K562 (cell line): ENCODE measurements at regions not wholly inside any gene's neighbourhood (a gene's known extent, or its start where the extent isn't known, plus 50 kb on each side); places are given as distances from the start of the nearest gene placed in this dataset.
A peak's percentile ranks its signal among the peaks of the same experiment; 100 is the strongest.

Experiments used
- ATAC-seq: fragments of 200-7000 bp; cut with Tn5 transposase; 3 replicates; pipeline ENCODE4 v1.9.1; 2020; ENCODE audit warnings: moderate library complexity
- BruUV-seq: library from RNA; stranded (reverse); fragments of 400-500 nt; replicated peaks from 2 replicates; lab custom pipeline; 2021; lab: Mats Ljungman, UMichigan
- CTCF ChIA-PET: fragments of 300-600 bp; formaldehyde crosslinking; extraction: SDS; loops from one replicate; lab custom pipeline; 2021; ENCODE audit warnings: low intra/inter-chr PET ratio; lab: Yijun Ruan, JAX
- POLR2A ChIA-PET: fragments of 300-600, 350-650 bp; sonication (Branson Sonifier 250); formaldehyde crosslinking; extraction: SDS; loops from one replicate; lab custom pipeline; 2021; ENCODE audit warnings: antibody characterized with exemption, inconsistent platforms; lab: Yijun Ruan, JAX
- DNase-seq, 4 experiments: peaks; one replicate each; pipeline versions ENCODE4 v3.0.0 to v3.0.0-alpha.2; 2011 to 2018; ENCODE audit warnings: low spot score in 3 of 4, mixed read lengths in 3 of 4; ENCODE audit errors: extremely low read depth in 1 of 4
- FAIRE-seq: peaks from 2 replicates; lab custom pipeline; 2011; peaks lifted over from hg19 to GRCh38; lab: Jason Lieb, UNC
- H2AFZ ChIP-seq: 2 replicates; pipeline ENCODE4 v1.6.0; 2011; ENCODE audit warnings: low read depth, low read length, control low read depth, inconsistent platforms
- H3K27ac ChIP-seq: fragments of 200-600 bp; 3 replicates; pipeline ENCODE4 v1.8.0; 2011; ENCODE audit warnings: low read depth, mild to moderate bottlenecking, control low read depth, inconsistent platforms, low read length, moderate library complexity, mixed read lengths; ENCODE audit errors: extremely low read depth
- H3K27me3 ChIP-seq, 2 experiments: fragments of 300-600 bp in 1 of 2; 2 replicates in 1 of 2; 3 replicates in 1 of 2; pipeline versions ENCODE4 v1.6.0 to v1.8.0; 2011; ENCODE audit warnings: inconsistent platforms in 2 of 2, low read length in 2 of 2, mild to moderate bottlenecking in 1 of 2, mixed read lengths in 1 of 2, moderate library complexity in 1 of 2; ENCODE audit not compliant: control insufficient read depth in 2 of 2, insufficient read depth in 2 of 2
- H3K36me3 ChIP-seq: fragments of 300-600 bp; 3 replicates; pipeline ENCODE4 v1.8.0; 2011; ENCODE audit warnings: mild to moderate bottlenecking, low read length, inconsistent platforms; ENCODE audit not compliant: control insufficient read depth, insufficient read depth
- H3K4me1 ChIP-seq, 2 experiments: fragments of 200-600 bp in 1 of 2; replicated peaks in 1 of 2; 2 replicates in 1 of 2; 3 replicates in 1 of 2; pipeline versions ENCODE4 v1.5.1 to v1.8.0; 2011; ENCODE audit warnings: inconsistent platforms in 2 of 2, low read length in 2 of 2, mild to moderate bottlenecking in 1 of 2, mixed read lengths in 1 of 2, moderate library complexity in 1 of 2; ENCODE audit not compliant: control insufficient read depth in 2 of 2, insufficient read depth in 2 of 2
- H3K4me2 ChIP-seq: 2 replicates; pipeline ENCODE4 v1.6.1; 2011; ENCODE audit warnings: low read length, control low read depth, inconsistent platforms, mixed read lengths; ENCODE audit not compliant: insufficient read depth
- H3K4me3 ChIP-seq: fragments of 200-600 bp; sonication (generic), shearing (Covaris generic); 2 replicates; pipeline ENCODE4 v1.5.1; 2016; ENCODE audit warnings: control low read depth, inconsistent platforms
- H3K79me2 ChIP-seq: fragments of 200-600 bp; 3 replicates; pipeline ENCODE4 v1.8.0; 2011; ENCODE audit warnings: low read length, inconsistent platforms; ENCODE audit not compliant: control insufficient read depth, insufficient read depth
- H3K9ac ChIP-seq, 2 experiments: 2 replicates each; pipeline versions ENCODE4 v1.6.0 to v1.6.1; 2011; ENCODE audit warnings: low read depth in 2 of 2, low read length in 2 of 2, control low read depth in 1 of 2, inconsistent platforms in 1 of 2, mild to moderate bottlenecking in 1 of 2, mixed read lengths in 1 of 2; ENCODE audit not compliant: insufficient read depth in 1 of 2
- H3K9me1 ChIP-seq: one replicate; pipeline ENCODE4 v1.6.0; 2011; ENCODE audit warnings: inconsistent platforms, mild to moderate bottlenecking, low read length, moderate library complexity; ENCODE audit not compliant: control insufficient read depth, insufficient read depth
- H3K9me3 ChIP-seq: replicated peaks from 2 replicates; pipeline ENCODE4 v1.5.1; 2011; ENCODE audit warnings: low read depth, low read length, inconsistent platforms; ENCODE audit not compliant: control insufficient read depth, insufficient read depth
- H4K20me1 ChIP-seq: replicated peaks from 2 replicates; pipeline ENCODE4 v1.6.1; 2011; ENCODE audit warnings: low read length, inconsistent platforms, mixed read lengths; ENCODE audit not compliant: control insufficient read depth, insufficient read depth
- BRD9 ChIP-seq: fragments of 450-650 bp; IDR thresholded peaks from 2 replicates; pipeline ENCODE4 v1.6.1; 2018; ENCODE audit warnings: low read depth; ENCODE audit not compliant: partially characterized antibody
- GABPA ChIP-seq: fragments of 200-800 bp; sonication (Bioruptor generic); conservative IDR thresholded peaks from 2 replicates; pipeline ENCODE4 v1.6.1; 2016; ENCODE audit warnings: low read depth, missing genetic modification characterization, missing compliant biosample characterization
- HDAC1 ChIP-seq, 2 experiments: fragments of 450-650 bp; IDR thresholded peaks; 2 replicates each; pipeline ENCODE4 v1.6.1; 2016 to 2017; ENCODE audit warnings: inconsistent platforms in 1 of 2, mild to moderate bottlenecking in 1 of 2, moderate library complexity in 1 of 2
- NFIX ChIP-seq: fragments of 250-450 bp; sonication (Bioruptor Pico); IDR thresholded peaks from 2 replicates; pipeline ENCODE4 v1.4.0; 2020; ENCODE audit warnings: low read depth, mild to moderate bottlenecking, moderate library complexity
- NR4A1 ChIP-seq, 2 experiments: fragments of 250-450 bp in 1 of 2; fragments of 450-650 bp in 1 of 2; sonication (Bioruptor Pico) in 1 of 2; IDR thresholded peaks; 2 replicates each; pipeline versions ENCODE4 v1.4.0 to v1.6.1; 2016 to 2020; ENCODE audit warnings: mild to moderate bottlenecking in 2 of 2, missing compliant biosample characterization in 1 of 2, missing genetic modification characterization in 1 of 2, moderate library complexity in 1 of 2
- SMAD1 ChIP-seq: fragments of 150-350 bp; IDR thresholded peaks from 2 replicates; pipeline ENCODE4 v1.6.1; 2014; ENCODE audit warnings: low read length, low read depth; ENCODE audit not compliant: partially characterized antibody
- WGBS: fragments of 100-300 bp; shearing (Covaris generic); methylation state at CpG from one replicate; pipeline ENCODE4 v1.1.6; 2016; ENCODE audit warnings: low coverage, mixed read lengths; ENCODE audit not compliant: insufficient coverage; ENCODE audit errors: missing lambda C conversion rate; 5-methylcytosine and 5-hydroxymethylcytosine counted together
- in situ Hi-C: fragments of 300-500 bp; cut with MboI; formaldehyde crosslinking; loops from 4 replicates; pipeline ENCODE4 v1.15.0; 2018; ENCODE audit warnings: inconsistent platforms, mixed read lengths
- intact Hi-C: fragments of 100-400 bp; cut with micrococcal nuclease; formaldehyde crosslinking; loops from 2 replicates; pipeline ENCODE4 v1.14.2; 2022
- TF ChIP-seq, protein P1 (sequence below): fragments of 250-450 bp; sonication (Bioruptor Pico); IDR thresholded peaks from 2 replicates; pipeline ENCODE4 v1.4.0; 2020; ENCODE audit warnings: borderline replicate concordance

DNA sequence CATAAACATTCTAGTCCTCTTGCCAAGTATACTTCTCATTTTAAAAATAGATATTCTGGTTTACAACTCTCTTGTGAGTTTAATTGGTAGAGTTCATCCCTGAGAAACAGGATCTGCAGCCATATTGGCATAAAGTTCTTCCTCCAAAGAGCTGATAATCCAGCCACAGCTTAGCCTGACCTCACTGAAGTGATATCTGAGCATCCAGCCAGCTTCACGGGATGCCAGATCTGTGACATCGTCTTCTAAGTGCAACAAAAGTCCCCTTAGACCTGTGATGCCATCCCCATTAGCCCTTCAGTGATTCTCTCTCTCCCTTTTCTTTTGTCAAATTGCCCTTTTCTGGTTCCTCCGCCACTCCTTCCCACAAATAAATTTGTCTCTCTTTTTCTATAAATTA is 180.6 kb upstream of the STXBP5 start:
- TF ChIP-seq HDAC1 (IDR thresholded peaks at IDR 0.05) = no peak
- TF ChIP-seq, protein P1, sequence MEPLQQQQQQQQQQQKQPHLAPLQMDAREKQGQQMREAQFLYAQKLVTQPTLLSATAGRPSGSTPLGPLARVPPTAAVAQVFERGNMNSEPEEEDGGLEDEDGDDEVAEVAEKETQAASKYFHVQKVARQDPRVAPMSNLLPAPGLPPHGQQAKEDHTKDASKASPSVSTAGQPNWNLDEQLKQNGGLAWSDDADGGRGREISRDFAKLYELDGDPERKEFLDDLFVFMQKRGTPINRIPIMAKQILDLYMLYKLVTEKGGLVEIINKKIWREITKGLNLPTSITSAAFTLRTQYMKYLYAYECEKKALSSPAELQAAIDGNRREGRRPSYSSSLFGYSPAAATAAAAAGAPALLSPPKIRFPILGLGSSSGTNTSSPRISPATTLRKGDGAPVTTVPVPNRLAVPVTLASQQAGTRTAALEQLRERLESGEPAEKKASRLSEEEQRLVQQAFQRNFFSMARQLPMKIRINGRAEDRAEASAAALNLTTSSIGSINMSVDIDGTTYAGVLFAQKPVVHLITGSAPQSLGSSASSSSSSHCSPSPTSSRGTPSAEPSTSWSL = no peak
- TF ChIP-seq NFIX (CRISPR knock-in tag) = no peak
- TF ChIP-seq SMAD1 = no peak
- no peak for TF ChIP-seq GABPA (tag)
- no peak for TF ChIP-seq NR4A1 (CRISPR knock-in tag; IDR thresholded peaks at IDR 0.05)
- TF ChIP-seq NR4A1 (tag; IDR thresholded peaks at IDR 0.05) = no peak
- TF ChIP-seq BRD9 = no peak
- CTCF ChIA-PET = no interaction called here
- Histone ChIP-seq H3K27ac (no peak overlapping the region), H4K20me1 (no peaks in the 10 kb centered on the region), H3K4me3 (no peak overlapping the region), H2AFZ (peak overlapping the region; percentile 35; the same call in 1 of the 2 replicates), H3K9ac (no peak overlapping the region), H3K9me3 (no peaks in the 10 kb centered on the region), H3K4me1 (no peaks in the 10 kb centered on the region), H3K79me2 (no peaks in the 10 kb centered on the region), H3K9me1 (no peaks in the 10 kb centered on the region), H3K4me2 (no peak overlapping the region), H3K27me3 (no peaks in the 10 kb centered on the region), H3K36me3 (no peaks in the 10 kb centered on the region)
- POLR2A ChIA-PET = interaction anchor here (1.0 to 1.4 kb wide), 3 partner anchors 19 to 39 kb away, joined by 3 read pairs; no protein-coding TSS in a partner anchor
- ATAC-seq (peak; percentile 33; the same call in 1 of the 3 replicates), DNase-seq (no peak), FAIRE-seq (no peak)
- no TSS peak for BruUV-seq
- 48% methylated on average over 3 of the region's 3 CpGs for WGBS
- intact Hi-C loops = no loop called here
- in situ Hi-C loops = no loop called here
